22Rv1 (cell line): ENCODE measurements at regions not wholly inside any gene's neighbourhood (a gene's known extent, or its start where the extent isn't known, plus 50 kb on each side); places are given as distances from the start of the nearest gene placed in this dataset.

ENCODE experiments used
- ZFX ChIP-seq: fragments of 450-650 bp; IDR thresholded peaks from 2 replicates; pipeline ENCODE4 v1.6.1; 2017; ENCODE audit warnings: antibody characterized with exemption, borderline replicate concordance
- TF ChIP-seq, protein P1 (sequence below): fragments of 450-650 bp; IDR thresholded peaks from 2 replicates; pipeline ENCODE4 v1.5.1; 2017; ENCODE audit warnings: mild to moderate bottlenecking

GRCh38 chr7:19417231-19417630, 272.0 kb upstream of the FERD3L start:
- TF ChIP-seq, protein P1, sequence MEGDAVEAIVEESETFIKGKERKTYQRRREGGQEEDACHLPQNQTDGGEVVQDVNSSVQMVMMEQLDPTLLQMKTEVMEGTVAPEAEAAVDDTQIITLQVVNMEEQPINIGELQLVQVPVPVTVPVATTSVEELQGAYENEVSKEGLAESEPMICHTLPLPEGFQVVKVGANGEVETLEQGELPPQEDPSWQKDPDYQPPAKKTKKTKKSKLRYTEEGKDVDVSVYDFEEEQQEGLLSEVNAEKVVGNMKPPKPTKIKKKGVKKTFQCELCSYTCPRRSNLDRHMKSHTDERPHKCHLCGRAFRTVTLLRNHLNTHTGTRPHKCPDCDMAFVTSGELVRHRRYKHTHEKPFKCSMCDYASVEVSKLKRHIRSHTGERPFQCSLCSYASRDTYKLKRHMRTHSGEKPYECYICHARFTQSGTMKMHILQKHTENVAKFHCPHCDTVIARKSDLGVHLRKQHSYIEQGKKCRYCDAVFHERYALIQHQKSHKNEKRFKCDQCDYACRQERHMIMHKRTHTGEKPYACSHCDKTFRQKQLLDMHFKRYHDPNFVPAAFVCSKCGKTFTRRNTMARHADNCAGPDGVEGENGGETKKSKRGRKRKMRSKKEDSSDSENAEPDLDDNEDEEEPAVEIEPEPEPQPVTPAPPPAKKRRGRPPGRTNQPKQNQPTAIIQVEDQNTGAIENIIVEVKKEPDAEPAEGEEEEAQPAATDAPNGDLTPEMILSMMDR = no peak
- no peak for TF ChIP-seq ZFX
